H9 (cell line): ENCODE measurements at regions not wholly inside any gene's neighbourhood (a gene's known extent, or its start where the extent isn't known, plus 50 kb on each side); places are given as distances from the start of the nearest gene placed in this dataset.

Experiments
- DNase-seq: peaks from one replicate; pipeline ENCODE4 v3.0.0-alpha.2; 2017
- H2AFZ ChIP-seq: one replicate; pipeline ENCODE4 v1.6.1; 2013; ENCODE audit warnings: mild to moderate bottlenecking, low read length, control low read depth, moderate library complexity
- H2AK5ac ChIP-seq: 2 replicates; pipeline ENCODE4 v1.6.1; 2013; ENCODE audit warnings: low read length, control low read depth, mixed read lengths; ENCODE audit not compliant: insufficient read length
- H2BK120ac ChIP-seq: one replicate; pipeline ENCODE4 v1.6.1; 2013; ENCODE audit warnings: low read depth, mild to moderate bottlenecking, low read length, control low read depth, inconsistent platforms; ENCODE audit not compliant: poor library complexity, severe bottlenecking
- H2BK12ac ChIP-seq: 2 replicates; pipeline ENCODE4 v1.6.1; 2013; ENCODE audit warnings: low read length, control low read depth, mixed read lengths, low read depth; ENCODE audit not compliant: insufficient read length
- H2BK15ac ChIP-seq: 2 replicates; pipeline ENCODE4 v1.6.1; 2013; ENCODE audit warnings: low read depth, low read length, control low read depth
- H2BK20ac ChIP-seq: one replicate; pipeline ENCODE4 v1.6.1; 2013; ENCODE audit warnings: low read depth, mild to moderate bottlenecking, low read length, control low read depth, inconsistent platforms; ENCODE audit not compliant: poor library complexity, severe bottlenecking
- H2BK5ac ChIP-seq: 2 replicates; pipeline ENCODE4 v1.6.1; 2013; ENCODE audit warnings: low read length, control low read depth, mixed read lengths; ENCODE audit not compliant: insufficient read length
- H3K14ac ChIP-seq: 2 replicates; pipeline ENCODE4 v1.6.1; 2013; ENCODE audit warnings: low read length, control low read depth; ENCODE audit not compliant: insufficient read depth
- H3K18ac ChIP-seq: 2 replicates; pipeline ENCODE4 v1.6.1; 2013; ENCODE audit warnings: low read depth, mild to moderate bottlenecking, mixed read lengths, low read length, control low read depth; ENCODE audit not compliant: insufficient read length
- H3K23ac ChIP-seq: 2 replicates; pipeline ENCODE4 v1.6.1; 2013; ENCODE audit warnings: low read length, control low read depth, mixed read lengths, low read depth; ENCODE audit not compliant: insufficient read length
- H3K23me2 ChIP-seq: 2 replicates; pipeline ENCODE4 v1.6.1; 2013; ENCODE audit warnings: low read depth, mild to moderate bottlenecking, mixed read lengths, low read length, control low read depth; ENCODE audit not compliant: insufficient read length, poor library complexity, severe bottlenecking
- H3K27ac ChIP-seq: 2 replicates; pipeline ENCODE4 v1.5.1; 2013; ENCODE audit warnings: low read length, control low read depth, mixed read lengths, low read depth; ENCODE audit not compliant: insufficient read length
- H3K27me3 ChIP-seq: 2 replicates; pipeline ENCODE4 v1.6.1; 2013; ENCODE audit warnings: low read length, control low read depth, inconsistent platforms; ENCODE audit not compliant: insufficient read depth
- H3K4ac ChIP-seq: 2 replicates; pipeline ENCODE4 v1.6.1; 2013; ENCODE audit warnings: low read depth, mild to moderate bottlenecking, control low read depth, inconsistent platforms, low read length, moderate library complexity
- H3K4me1 ChIP-seq: 2 replicates; pipeline ENCODE4 v1.6.1; 2013; ENCODE audit warnings: low read length, control low read depth, inconsistent platforms; ENCODE audit not compliant: insufficient read depth
- H3K4me2 ChIP-seq: 2 replicates; pipeline ENCODE4 v1.6.1; 2013; ENCODE audit warnings: low read length, control low read depth, mixed read lengths; ENCODE audit not compliant: insufficient read length, insufficient read depth
- H3K56ac ChIP-seq: 2 replicates; pipeline ENCODE4 v1.6.1; 2013; ENCODE audit warnings: low read depth, mild to moderate bottlenecking, mixed read lengths, low read length, control low read depth; ENCODE audit not compliant: insufficient read length
- H3K79me1 ChIP-seq: 2 replicates; pipeline ENCODE4 v1.6.1; 2013; ENCODE audit warnings: low read depth, mild to moderate bottlenecking, moderate library complexity, low read length, control low read depth, inconsistent platforms; ENCODE audit not compliant: insufficient read depth, poor library complexity, severe bottlenecking
- H3K79me2 ChIP-seq: 2 replicates; pipeline ENCODE4 v1.6.1; 2013; ENCODE audit warnings: low read length, control low read depth, inconsistent platforms; ENCODE audit not compliant: insufficient read depth
- H3K9ac ChIP-seq: 2 replicates; pipeline ENCODE4 v1.6.1; 2013; ENCODE audit warnings: low read length, control low read depth, mixed read lengths; ENCODE audit not compliant: insufficient read length; ENCODE audit errors: extremely low read depth
- H3K9me3 ChIP-seq: one replicate; pipeline ENCODE4 v1.6.1; 2013; ENCODE audit warnings: low read depth, low read length, inconsistent platforms; ENCODE audit not compliant: control insufficient read depth
- H3T11ph ChIP-seq: one replicate; pipeline ENCODE4 v1.6.1; 2013; ENCODE audit warnings: mild to moderate bottlenecking, low read length, control low read depth, inconsistent platforms
- H4K20me1 ChIP-seq: one replicate; pipeline ENCODE4 v1.6.1; 2013; ENCODE audit not compliant: control insufficient read depth, insufficient read length, insufficient read depth
- H4K5ac ChIP-seq: 2 replicates; pipeline ENCODE4 v1.6.1; 2013; ENCODE audit warnings: low read depth, mild to moderate bottlenecking, mixed read lengths, low read length, control low read depth; ENCODE audit not compliant: insufficient read length
- H4K8ac ChIP-seq: replicated peaks from 2 replicates; pipeline ENCODE4 v1.6.1; 2013; ENCODE audit warnings: low read length, control low read depth, mixed read lengths, low read depth; ENCODE audit not compliant: insufficient read length
- H4K91ac ChIP-seq: 2 replicates; pipeline ENCODE4 v1.6.1; 2013; ENCODE audit warnings: low read depth, mild to moderate bottlenecking, moderate library complexity, mixed read lengths, low read length, control low read depth; ENCODE audit not compliant: insufficient read length
- H3K27ac Mint-ChIP-seq, 3 experiments: 2 replicates in 2 of 3; 3 replicates in 1 of 3; pipeline ENCODE4 v1.8.0; 2020 to 2021; ENCODE audit warnings: mixed read lengths in 3 of 3, mild to moderate bottlenecking in 1 of 3, moderate library complexity in 1 of 3
- H3K27me3 Mint-ChIP-seq: 2 replicates; pipeline ENCODE4 v1.8.0; 2021; ENCODE audit warnings: low read depth, mild to moderate bottlenecking, moderate library complexity, mixed read lengths
- H3K36me3 Mint-ChIP-seq, 3 experiments: 2 replicates in 2 of 3; 3 replicates in 1 of 3; pipeline ENCODE4 v1.8.0; 2020 to 2021; ENCODE audit warnings: low read depth in 3 of 3, mixed read lengths in 3 of 3; ENCODE audit not compliant: insufficient read depth in 1 of 3
- H3K4me1 Mint-ChIP-seq, 2 experiments: 2 replicates each; pipeline ENCODE4 v1.8.0; 2020; ENCODE audit warnings: mixed read lengths in 2 of 2
- H3K4me3 Mint-ChIP-seq, 2 experiments: 2 replicates in 1 of 2; 3 replicates in 1 of 2; pipeline ENCODE4 v1.8.0; 2020 to 2021; ENCODE audit warnings: mild to moderate bottlenecking in 2 of 2, mixed read lengths in 2 of 2, moderate library complexity in 1 of 2
- H3K9me3 Mint-ChIP-seq, 2 experiments: 2 replicates in 1 of 2; 3 replicates in 1 of 2; pipeline ENCODE4 v1.8.0; 2020; ENCODE audit warnings: mild to moderate bottlenecking in 2 of 2, mixed read lengths in 2 of 2, moderate library complexity in 1 of 2
- CTCF ChIP-seq: fragments of 200-600 bp; sonication (generic); conservative IDR thresholded peaks from 3 replicates; pipeline ENCODE4 v1.8.0; 2021; ENCODE audit warnings: antibody characterized with exemption, mild to moderate bottlenecking
- WGBS: extraction: QIAGEN DNeasy Blood & Tissue Kit; methylation state at CpG from one replicate; pipeline ENCODE4 v1.1.7; 2013; ENCODE audit warnings: missing lambda C conversion rate, low lambda C conversion rate, mixed read lengths; ENCODE audit not compliant: insufficient read length; ENCODE audit errors: extremely low coverage; 5-methylcytosine and 5-hydroxymethylcytosine counted together

DNA sequence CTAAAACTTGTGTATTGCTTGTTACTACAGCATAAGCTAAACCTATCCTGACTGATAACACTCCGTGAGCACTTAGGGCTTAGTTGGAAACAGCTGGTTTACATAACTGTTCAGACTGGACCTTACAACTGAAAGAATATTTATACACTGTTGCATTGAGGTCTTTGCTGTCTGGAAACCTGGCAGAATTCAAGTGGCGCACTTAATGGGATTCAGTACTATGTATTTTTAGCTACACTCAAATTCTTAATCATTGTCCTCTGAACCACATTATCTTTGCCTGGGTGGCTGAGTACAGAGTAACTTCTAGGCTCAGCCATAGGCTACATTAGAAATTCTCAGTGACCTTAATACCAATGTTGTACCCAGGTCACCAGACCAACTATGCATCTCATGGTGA is 172.9 kb downstream of the PMP22 start:
- Histone ChIP-seq H3K9ac (no peak overlapping the region), H3K23ac (no peak overlapping the region), H4K20me1 (no peaks in the 10 kb centered on the region), H3K9me3 (no peaks in the 10 kb centered on the region), H2AK5ac (no peak overlapping the region), H2BK5ac (no peak overlapping the region), H3K14ac (no peak overlapping the region), H3K56ac (no peak overlapping the region), H3K4me1 (no peaks in the 10 kb centered on the region), H4K91ac (no peak overlapping the region), H3K79me1 (no peaks in the 10 kb centered on the region), H3K18ac (no peak overlapping the region), H3K4me2 (no peak overlapping the region), H4K5ac (no peak overlapping the region), H3T11ph (no peak overlapping the region), H3K27me3 (no peaks in the 10 kb centered on the region), H3K27ac (no peak overlapping the region), H4K8ac (no peak overlapping the region), H2AFZ (no peak overlapping the region), H3K4ac (no peak overlapping the region), H3K23me2 (no peaks in the 10 kb centered on the region), H2BK15ac (no peak overlapping the region), H2BK12ac (no peak overlapping the region), H3K79me2 (no peaks in the 10 kb centered on the region), H2BK20ac (no peak overlapping the region), H2BK120ac (no peak overlapping the region)
- Mint-ChIP-seq H3K4me3 (no peak overlapping the region), H3K9me3 (no peaks in the 10 kb centered on the region), H3K4me1 (peaks cover 10 to 17% of the 10 kb centered on the region in 2 experiments), H3K36me3 (no peaks in the 10 kb centered on the region), H3K27ac (no peak overlapping the region), H3K27me3 (no peaks in the 10 kb centered on the region)
- TF ChIP-seq CTCF = no peak
- DNase-seq = no peak
- no CpG with 5 or more reads among the region's 2 CpGs for WGBS
